ENCODE measurements at regions not wholly inside any gene's neighbourhood (a gene's known extent, or its start where the extent isn't known, plus 50 kb on each side); places are given as distances from the start of the nearest gene placed in this dataset.

DNA sequence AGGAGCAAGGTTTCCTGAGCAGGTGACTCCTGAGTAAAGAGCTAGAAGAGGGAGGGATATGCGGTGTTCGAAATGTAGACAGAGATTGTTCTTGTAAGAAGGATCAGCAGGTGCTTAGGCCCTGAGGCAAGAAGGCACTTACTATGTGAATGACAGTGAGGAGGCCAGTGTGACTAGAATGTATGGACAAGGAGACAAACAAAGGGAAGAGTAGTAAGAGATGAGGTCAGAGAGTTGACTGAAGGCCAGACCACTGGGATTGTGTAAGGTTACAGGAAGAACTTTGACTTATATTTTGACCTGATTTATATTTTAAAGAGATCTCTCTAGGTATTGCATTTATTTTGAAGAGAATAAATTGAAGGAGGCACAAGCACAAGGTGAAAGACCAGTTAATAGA is 118.4 kb upstream of the ENPEP start:
- no peaks in the 10 kb centered on the region for H3K4me1 ChIP-seq (ENCODE audit: control insufficient read depth, extremely low read depth, insufficient read depth, low read length)
- no peaks in the 10 kb centered on the region for H3K79me2 ChIP-seq (ENCODE audit: control insufficient read depth, insufficient read depth, low read length)
- no peaks in the 10 kb centered on the region for H3K27me3 ChIP-seq (ENCODE audit: control insufficient read depth, insufficient read depth, low read length)
- no peak overlapping the region for H3K27ac ChIP-seq (ENCODE audit: insufficient read depth, low read length)
- H3K4me3 ChIP-seq (replicated peaks in 1 of 4; ENCODE audit: control extremely low read depth in 1 of 4, insufficient read depth in 1 of 4, low read depth in 3 of 4, low read length in 4 of 4): no peak overlapping the region
- no peak overlapping the region for H3K9ac ChIP-seq (ENCODE audit: insufficient read depth, low read length)
- no peak overlapping the region for H2AFZ ChIP-seq (ENCODE audit: low read length)
- H3K4me2 ChIP-seq (ENCODE audit: extremely low read depth, insufficient read depth, low read length): no peak overlapping the region
- no peaks in the 10 kb centered on the region for H3K9me3 ChIP-seq (ENCODE audit: control insufficient read depth, insufficient read depth, low read depth, low read length)
- H4K20me1 ChIP-seq (ENCODE audit: control insufficient read depth, extremely low read depth, insufficient read depth, low read length): no peaks in the 10 kb centered on the region
- TF ChIP-seq, protein P1, sequence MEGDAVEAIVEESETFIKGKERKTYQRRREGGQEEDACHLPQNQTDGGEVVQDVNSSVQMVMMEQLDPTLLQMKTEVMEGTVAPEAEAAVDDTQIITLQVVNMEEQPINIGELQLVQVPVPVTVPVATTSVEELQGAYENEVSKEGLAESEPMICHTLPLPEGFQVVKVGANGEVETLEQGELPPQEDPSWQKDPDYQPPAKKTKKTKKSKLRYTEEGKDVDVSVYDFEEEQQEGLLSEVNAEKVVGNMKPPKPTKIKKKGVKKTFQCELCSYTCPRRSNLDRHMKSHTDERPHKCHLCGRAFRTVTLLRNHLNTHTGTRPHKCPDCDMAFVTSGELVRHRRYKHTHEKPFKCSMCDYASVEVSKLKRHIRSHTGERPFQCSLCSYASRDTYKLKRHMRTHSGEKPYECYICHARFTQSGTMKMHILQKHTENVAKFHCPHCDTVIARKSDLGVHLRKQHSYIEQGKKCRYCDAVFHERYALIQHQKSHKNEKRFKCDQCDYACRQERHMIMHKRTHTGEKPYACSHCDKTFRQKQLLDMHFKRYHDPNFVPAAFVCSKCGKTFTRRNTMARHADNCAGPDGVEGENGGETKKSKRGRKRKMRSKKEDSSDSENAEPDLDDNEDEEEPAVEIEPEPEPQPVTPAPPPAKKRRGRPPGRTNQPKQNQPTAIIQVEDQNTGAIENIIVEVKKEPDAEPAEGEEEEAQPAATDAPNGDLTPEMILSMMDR (conservative IDR thresholded peaks at IDR 0.05 in 1 of 2, IDR thresholded peaks at IDR 0.05 in 1 of 2; ENCODE audit: low read depth in 1 of 2, low read length in 2 of 2): no peak
- no peak for TF ChIP-seq EZH2 (IDR thresholded peaks at IDR 0.05; ENCODE audit: low read length, missing control alignments)
- no peaks in the 10 kb centered on the region for H3K36me3 ChIP-seq (ENCODE audit: control insufficient read depth, insufficient read depth, low read length)
- DNase-seq (ENCODE audit: low read depth in 2 of 2): no peak

DNA sequence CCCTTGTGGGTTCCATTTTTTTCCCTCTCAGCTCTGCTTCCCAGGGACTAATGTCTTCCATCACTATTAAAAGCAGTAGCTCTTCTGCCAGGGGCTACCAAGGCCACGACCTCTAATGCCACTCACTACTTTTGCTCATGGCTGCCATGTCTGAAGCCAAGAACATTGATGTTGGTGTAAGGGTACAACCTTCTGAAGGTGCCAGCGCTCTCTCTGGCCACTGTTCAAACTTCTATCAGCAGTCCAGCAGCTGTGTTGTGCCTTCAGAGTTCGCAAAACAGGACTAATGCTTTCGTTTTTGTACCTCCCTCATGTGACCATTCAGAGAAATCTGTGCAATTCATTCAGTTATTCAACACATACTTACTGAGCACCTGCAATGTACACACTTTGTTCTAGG is 121.5 kb upstream of the ENPEP start:
- no peak overlapping the region for H3K9ac ChIP-seq (ENCODE audit: insufficient read depth, low read length)
- H3K4me3 ChIP-seq (replicated peaks in 1 of 4; ENCODE audit: control extremely low read depth in 1 of 4, insufficient read depth in 1 of 4, low read depth in 3 of 4, low read length in 4 of 4): no peak overlapping the region
- TF ChIP-seq EZH2 (IDR thresholded peaks at IDR 0.05; ENCODE audit: low read length, missing control alignments): no peak
- TF ChIP-seq, protein P1 (conservative IDR thresholded peaks at IDR 0.05 in 1 of 2, IDR thresholded peaks at IDR 0.05 in 1 of 2; ENCODE audit: low read depth in 1 of 2, low read length in 2 of 2): no peak
- no peak overlapping the region for H3K4me2 ChIP-seq (ENCODE audit: extremely low read depth, insufficient read depth, low read length)
- no peak for DNase-seq (ENCODE audit: low read depth in 2 of 2)
- H3K79me2 ChIP-seq (ENCODE audit: control insufficient read depth, insufficient read depth, low read length): no peaks in the 10 kb centered on the region
- H2AFZ ChIP-seq (ENCODE audit: low read length): no peak overlapping the region
- no peaks in the 10 kb centered on the region for H3K4me1 ChIP-seq (ENCODE audit: control insufficient read depth, extremely low read depth, insufficient read depth, low read length)
- no peaks in the 10 kb centered on the region for H3K36me3 ChIP-seq (ENCODE audit: control insufficient read depth, insufficient read depth, low read length)
- no peaks in the 10 kb centered on the region for H3K9me3 ChIP-seq (ENCODE audit: control insufficient read depth, insufficient read depth, low read depth, low read length)
- H4K20me1 ChIP-seq (ENCODE audit: control insufficient read depth, extremely low read depth, insufficient read depth, low read length): no peaks in the 10 kb centered on the region
- H3K27me3 ChIP-seq (ENCODE audit: control insufficient read depth, insufficient read depth, low read length): no peaks in the 10 kb centered on the region
- no peak overlapping the region for H3K27ac ChIP-seq (ENCODE audit: insufficient read depth, low read length)

DNA sequence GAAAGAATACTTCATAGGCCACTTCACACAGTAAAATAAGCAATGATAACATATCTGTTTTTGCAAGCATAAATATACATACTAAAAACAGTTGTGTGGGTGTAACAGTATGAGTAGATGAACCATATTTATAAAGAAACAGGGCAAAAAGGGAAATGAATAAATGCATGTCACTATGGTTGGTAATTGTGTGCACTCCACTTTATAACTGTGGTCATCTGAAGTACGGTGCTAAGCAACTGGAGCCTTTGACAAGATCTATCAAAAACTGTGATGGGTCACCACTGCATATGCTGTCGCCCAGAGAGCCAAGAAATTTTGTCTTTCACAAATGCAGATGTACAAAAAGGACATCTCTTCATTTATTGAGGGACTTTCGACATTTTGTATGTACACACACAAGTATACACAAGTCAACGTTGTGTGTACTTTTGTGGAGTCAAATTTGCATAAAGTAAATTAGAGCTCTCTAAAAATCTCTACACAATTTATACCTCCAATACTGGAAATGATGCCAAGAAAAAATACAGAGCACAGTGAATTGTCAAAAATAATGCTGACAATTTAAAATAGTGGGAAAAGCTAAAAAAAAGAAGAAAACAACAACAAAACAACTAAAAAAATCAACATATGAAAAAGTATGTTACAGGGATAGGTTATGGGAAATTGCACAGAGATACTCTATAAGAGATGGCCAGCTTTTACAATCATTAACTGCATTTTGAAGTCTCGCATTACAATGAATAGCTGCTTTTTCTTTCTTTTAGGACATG is 123.1 kb upstream of the ENPEP start:
- no peak overlapping the region for H3K4me2 ChIP-seq (ENCODE audit: extremely low read depth, insufficient read depth, low read length)
- no peak overlapping the region for H2AFZ ChIP-seq (ENCODE audit: low read length)
- no peaks in the 10 kb centered on the region for H3K27me3 ChIP-seq (ENCODE audit: control insufficient read depth, insufficient read depth, low read length)
- no peak for DNase-seq (ENCODE audit: low read depth in 2 of 2)
- H3K4me1 ChIP-seq (ENCODE audit: control insufficient read depth, extremely low read depth, insufficient read depth, low read length): no peaks in the 10 kb centered on the region
- no peak for TF ChIP-seq EZH2 (IDR thresholded peaks at IDR 0.05; ENCODE audit: low read length, missing control alignments)
- TF ChIP-seq, protein P1 (conservative IDR thresholded peaks at IDR 0.05 in 1 of 2, IDR thresholded peaks at IDR 0.05 in 1 of 2; ENCODE audit: low read depth in 1 of 2, low read length in 2 of 2): no peak
- H3K9me3 ChIP-seq (ENCODE audit: control insufficient read depth, insufficient read depth, low read depth, low read length): no peaks in the 10 kb centered on the region
- no peaks in the 10 kb centered on the region for H4K20me1 ChIP-seq (ENCODE audit: control insufficient read depth, extremely low read depth, insufficient read depth, low read length)
- H3K79me2 ChIP-seq (ENCODE audit: control insufficient read depth, insufficient read depth, low read length): no peaks in the 10 kb centered on the region
- H3K36me3 ChIP-seq (ENCODE audit: control insufficient read depth, insufficient read depth, low read length): no peaks in the 10 kb centered on the region
- no peak overlapping the region for H3K4me3 ChIP-seq (replicated peaks in 1 of 4; ENCODE audit: control extremely low read depth in 1 of 4, insufficient read depth in 1 of 4, low read depth in 3 of 4, low read length in 4 of 4)
- no peak overlapping the region for H3K9ac ChIP-seq (ENCODE audit: insufficient read depth, low read length)
- H3K27ac ChIP-seq (ENCODE audit: insufficient read depth, low read length): no peak overlapping the region

Data from fibroblast of lung (primary cell).